ENCODE measurements at regions not wholly inside any gene's neighbourhood (a gene's known extent, or its start where the extent isn't known, plus 50 kb on each side); places are given as distances from the start of the nearest gene placed in this dataset.

GRCh38 chr10:128976856-128977255 is 490.2 kb upstream of the MGMT start:
- no peak for DNase-seq (ENCODE audit: low spot score)

- DNase-seq (ENCODE audit: low spot score), result no peak
Observed at GRCh38 chr10:128978211-128978610, 488.8 kb upstream of the MGMT start.

- DNase-seq (ENCODE audit: low spot score), result no peak
Observed at GRCh38 chr10:128979405-128979804, 487.6 kb upstream of the MGMT start.

- DNase-seq (ENCODE audit: low spot score), result no peak
Observed at GRCh38 chr10:128981251-128981650, 485.8 kb upstream of the MGMT start.

GRCh38 chr10:128981881-128982615 is 485.0 kb upstream of the MGMT start:
- no peak for DNase-seq (ENCODE audit: low spot score)

DNA sequence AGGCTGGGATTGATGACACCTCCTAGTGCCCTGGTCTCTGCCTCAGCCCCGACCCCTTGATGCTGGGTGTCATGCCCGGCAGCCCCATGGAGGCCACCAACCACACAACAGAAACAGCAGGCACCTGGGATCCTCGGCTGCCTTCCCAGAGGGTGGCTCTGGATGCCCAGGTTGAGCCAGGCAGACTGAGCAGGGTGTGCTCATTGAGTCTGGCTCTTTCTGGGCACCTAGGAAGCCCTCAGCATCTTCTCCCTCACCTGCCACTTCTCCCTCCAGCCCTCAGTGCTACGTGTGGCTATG is 484.5 kb upstream of the MGMT start:
- no peak for DNase-seq (ENCODE audit: low spot score)

GRCh38 chr10:128985036-128985435 is 482.0 kb upstream of the MGMT start:
- DNase-seq (ENCODE audit: low spot score), result no peak

- no peak for DNase-seq (ENCODE audit: low spot score)
Observed at GRCh38 chr10:128990986-128991385, 476.1 kb upstream of the MGMT start.

DNA sequence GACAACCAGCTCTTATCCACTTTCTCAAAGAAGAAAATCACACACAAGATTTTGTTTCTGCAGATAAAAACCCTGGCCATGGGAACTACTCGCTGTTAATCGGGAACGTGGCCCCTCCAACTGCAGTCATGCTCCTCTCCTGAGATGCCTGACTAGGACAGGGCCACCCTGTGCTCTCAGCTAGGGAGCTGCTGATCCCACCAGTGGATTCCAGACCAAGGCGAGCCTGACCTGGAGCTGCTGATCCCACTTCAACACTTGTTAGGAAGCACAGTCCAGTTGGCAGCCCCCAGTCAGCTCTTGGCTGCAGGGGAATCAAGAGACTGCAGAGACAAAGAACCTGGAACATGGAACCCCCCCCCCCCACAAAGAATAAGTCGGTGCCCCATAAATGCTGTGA is 474.3 kb upstream of the MGMT start:
- no peak for DNase-seq (ENCODE audit: low spot score)

DNA sequence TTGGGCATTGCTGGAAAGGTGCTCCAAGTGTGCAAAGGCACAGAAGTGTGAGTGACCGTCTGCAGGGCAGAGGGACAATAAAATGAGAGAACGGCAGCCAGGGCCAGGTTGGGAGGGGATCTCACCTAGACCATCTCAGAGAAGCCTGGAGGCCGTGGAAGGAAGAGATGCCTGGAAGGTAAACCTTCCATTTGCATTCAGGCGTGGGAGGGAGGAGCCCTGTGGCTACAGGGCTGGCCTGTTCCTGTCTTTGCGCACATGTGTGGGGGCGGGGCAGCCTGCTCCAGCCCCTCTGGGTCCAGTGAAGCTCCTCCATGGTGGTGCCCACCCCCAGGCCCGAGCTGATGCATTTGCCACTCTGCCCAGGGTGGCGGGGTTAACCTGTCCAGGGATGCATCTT is 473.6 kb upstream of the MGMT start:
- no peak for DNase-seq (ENCODE audit: low spot score)

GRCh38 chr10:128993911-128994538 is 473.0 kb upstream of the MGMT start:
- no peak for DNase-seq (ENCODE audit: low spot score)

- DNase-seq (ENCODE audit: low spot score), result no peak
Observed at GRCh38 chr10:128994598-128995143, 472.4 kb upstream of the MGMT start.

DNA sequence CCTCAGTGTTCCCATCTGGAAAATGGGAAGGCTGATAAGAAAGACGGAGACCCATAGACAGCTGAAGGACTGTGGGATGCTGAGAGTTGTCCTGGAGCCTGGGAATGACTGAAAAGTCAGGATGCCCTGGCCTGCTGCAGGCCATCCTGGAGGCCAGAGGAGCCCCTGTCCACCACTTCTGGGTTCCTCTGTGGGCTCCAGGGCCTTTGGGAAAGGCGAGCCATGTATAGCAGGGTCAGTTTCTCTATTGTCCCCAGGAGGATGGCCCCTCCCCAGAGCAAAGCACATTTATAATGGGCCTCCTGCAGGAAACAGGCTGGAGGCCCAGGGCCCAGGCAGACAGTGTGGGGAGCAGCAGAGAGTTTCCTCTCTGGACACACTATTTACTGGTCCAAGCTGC is 471.4 kb upstream of the MGMT start:
- no peak for DNase-seq (ENCODE audit: low spot score)

DNA sequence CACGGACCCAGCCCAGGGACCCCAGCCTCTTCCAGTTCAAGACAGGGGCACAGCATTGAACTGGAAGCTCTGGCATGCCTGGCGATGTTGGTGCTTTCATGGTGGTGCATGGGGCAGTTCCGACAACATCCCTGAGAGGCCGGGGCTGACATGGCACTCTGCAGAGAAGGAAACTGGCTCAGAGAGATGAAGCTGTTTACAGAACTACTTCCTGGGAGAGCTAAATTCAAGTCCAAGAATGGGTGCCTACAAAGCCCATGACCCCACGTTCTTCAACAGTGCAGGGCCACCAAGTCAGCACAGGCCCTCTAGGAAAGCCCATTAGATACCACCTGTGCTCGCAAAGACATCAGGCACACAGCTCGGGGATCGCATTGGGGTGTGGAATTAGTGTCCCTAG is 470.9 kb upstream of the MGMT start:
- DNase-seq (ENCODE audit: low spot score), result no peak

DNA sequence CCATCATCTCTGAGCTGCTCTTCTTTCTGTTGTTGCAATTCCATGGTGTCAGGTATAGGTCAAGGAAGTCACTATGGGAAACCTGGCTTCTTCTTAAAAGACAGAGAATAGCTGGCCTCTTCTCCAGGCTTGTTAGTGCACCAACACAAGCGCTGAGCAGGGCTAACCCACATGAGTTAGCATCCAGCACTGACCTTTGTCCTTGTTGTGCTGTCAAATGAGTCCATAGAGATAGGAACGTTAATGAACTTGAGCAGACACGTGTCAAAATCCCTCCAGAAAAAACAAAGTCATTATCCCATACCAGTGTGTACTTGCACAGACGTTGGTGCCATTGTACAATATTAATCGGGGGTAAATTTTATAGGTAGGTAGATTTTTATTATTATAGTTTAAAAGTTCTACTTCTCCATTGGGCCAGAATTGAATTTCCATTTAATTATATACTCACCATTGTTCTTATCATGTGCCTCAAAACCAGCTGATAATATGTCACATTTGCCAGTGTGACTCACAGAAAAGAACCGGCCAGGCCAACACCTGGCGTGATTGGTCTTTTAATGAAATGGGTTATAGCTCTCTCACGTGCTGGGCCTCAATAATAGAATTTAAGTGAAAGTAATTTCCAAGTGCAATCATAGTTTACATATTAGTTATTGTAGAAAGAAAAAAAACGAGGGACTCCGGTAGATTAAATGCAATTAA is 468.8 kb upstream of the MGMT start:
- no peak for DNase-seq (ENCODE audit: low spot score)

DNA sequence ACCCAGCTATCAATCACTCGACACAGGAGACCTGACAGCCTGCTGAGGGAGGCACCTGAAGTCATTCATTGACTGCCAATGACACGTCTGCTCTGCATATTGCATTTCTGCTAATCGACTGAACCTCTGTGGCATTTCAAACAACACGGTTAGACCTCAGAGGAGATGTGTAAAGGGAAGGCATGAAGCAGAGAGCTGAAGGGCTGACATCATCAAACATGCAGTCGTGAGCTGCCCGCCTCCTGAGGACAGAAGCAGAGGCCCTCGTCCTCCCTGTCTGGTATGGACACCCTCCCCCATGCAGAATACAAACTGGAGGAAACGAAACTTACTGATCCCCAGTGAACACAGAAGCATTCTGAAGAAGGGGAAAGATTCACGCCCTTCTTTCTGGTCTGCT is 462.6 kb upstream of the MGMT start:
- no peak for DNase-seq (ENCODE audit: low spot score)

DNA sequence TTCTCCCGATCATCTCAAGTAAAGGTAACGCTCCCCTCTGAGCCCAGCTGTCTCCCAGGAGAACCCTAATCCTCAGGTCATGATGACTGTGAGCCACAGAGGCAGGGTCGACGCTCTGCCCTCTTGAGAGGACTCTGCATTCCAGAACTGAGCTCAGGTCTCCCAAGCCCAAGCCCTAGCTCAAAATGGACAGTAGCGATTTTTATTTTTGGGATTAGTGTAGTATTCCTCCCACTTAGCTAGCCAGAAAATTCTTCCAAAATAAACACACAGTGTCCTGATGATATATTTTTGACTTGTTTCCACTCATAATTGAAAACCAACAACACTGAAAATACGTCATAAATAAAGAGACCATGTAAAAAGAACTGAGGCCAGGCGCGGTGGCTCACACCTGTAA is 462.0 kb upstream of the MGMT start:
- DNase-seq (ENCODE audit: low spot score), result no peak

GRCh38 chr10:129005804-129006203 is 461.2 kb upstream of the MGMT start:
- DNase-seq (ENCODE audit: low spot score), result no peak

DNA sequence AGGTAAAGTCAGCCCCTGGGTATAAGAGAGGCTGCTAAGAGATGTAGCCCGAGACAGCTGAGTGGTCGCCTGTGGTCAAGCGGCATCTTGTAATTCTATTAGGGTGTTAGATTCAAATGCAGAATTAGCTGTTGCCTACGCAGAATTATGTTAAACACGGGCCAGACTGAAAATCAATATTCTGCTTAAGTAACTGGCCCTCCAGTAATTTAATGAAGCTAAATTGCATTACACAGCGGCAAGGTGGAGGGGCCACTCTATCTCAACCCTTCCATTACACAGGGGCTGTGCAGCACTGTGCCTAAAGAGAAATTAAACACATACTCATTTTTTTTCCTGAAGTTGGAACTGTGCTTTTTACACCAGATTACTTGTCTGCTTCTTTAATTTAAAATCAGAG is 448.5 kb upstream of the MGMT start:
- DNase-seq (ENCODE audit: low spot score), result no peak

DNA sequence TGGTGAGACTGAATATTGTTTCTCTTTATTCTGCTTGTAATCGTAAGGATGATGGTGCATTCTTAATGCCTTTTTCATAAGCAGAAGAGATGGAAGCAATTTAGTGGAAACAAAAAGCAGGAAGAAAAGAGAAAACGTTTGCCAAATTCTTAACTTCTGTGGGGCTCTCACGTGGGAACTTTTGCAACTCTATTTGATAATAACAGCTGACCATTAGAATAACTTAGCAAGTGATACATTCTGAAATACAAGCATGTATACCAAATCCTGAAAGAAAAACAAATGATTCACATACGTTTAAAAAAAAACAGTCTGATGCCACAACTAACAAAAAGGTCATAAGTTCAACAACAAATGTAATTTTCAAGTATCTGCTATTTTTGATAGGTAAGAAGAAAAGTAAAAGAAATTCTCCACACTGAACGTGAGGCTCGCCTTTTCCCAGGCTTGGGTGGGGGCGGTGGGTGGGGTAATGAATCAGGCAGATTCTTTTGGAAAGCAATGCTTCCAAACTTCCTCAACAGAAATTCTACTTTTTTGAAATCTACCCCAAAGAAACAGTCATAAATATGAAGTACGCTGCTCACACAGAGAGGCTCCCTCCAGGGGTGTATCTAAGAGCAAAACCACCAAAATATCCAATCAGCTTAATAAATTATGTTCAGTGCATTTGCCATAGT is 446.2 kb upstream of the MGMT start:
- no peak for DNase-seq (ENCODE audit: low spot score)

DNA sequence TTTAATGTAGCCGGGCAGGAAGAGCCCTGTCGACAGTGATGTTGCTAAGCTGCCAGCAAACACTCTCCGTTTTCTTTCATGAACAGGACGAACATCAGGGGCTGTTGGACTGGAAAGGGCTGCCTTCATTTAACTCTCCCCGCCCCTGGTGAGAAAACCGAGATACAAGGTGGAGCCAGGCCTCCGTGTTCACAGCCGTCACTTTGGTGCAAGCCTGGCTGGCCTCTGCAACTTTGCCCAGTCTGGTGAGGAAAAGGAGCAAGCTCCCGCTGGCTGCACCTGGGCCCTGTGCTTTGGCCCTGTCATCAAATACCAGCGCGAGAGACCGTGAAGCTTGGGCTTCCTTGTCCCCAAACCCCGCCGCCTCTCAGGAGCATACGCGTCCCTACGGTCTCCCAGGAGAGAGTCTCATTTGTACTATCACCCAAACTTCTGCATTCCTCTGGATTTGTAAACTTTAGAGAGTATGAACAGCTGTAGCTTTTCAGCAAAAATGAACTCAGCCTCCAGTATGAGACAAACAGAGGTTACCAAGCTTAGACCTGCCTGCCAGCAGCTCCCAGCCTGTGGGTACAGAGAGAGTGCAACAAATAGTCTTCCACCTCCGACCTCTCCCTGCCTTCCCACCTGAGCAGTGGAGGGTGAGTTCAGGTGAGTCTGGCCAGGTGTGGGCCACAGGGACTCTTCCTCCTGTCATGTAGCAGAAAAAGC is 445.3 kb upstream of the MGMT start:
- DNase-seq (ENCODE audit: low spot score), result no peak

- no peak for DNase-seq (ENCODE audit: low spot score)
Observed at GRCh38 chr10:129023082-129023481, 444.0 kb upstream of the MGMT start.
